K562 (cell line): ENCODE measurements at regions not wholly inside any gene's neighbourhood (a gene's known extent, or its start where the extent isn't known, plus 50 kb on each side); places are given as distances from the start of the nearest gene placed in this dataset.
"Not testable (repeated sequence)": the region's sequence is repeated elsewhere in the genome, so short reads cannot be mapped to it uniquely, and the experiment has no call there.

Experiments
- ATAC-seq: fragments of 200-7000 bp; cut with Tn5 transposase; 3 replicates; pipeline ENCODE4 v1.9.1; 2020; ENCODE audit warnings: moderate library complexity
- BruUV-seq: library from RNA; stranded (reverse); fragments of 400-500 nt; replicated peaks from 2 replicates; lab custom pipeline; 2021; lab: Mats Ljungman, UMichigan
- CTCF ChIA-PET: fragments of 300-600 bp; formaldehyde crosslinking; extraction: SDS; loops from one replicate; lab custom pipeline; 2021; ENCODE audit warnings: low intra/inter-chr PET ratio; lab: Yijun Ruan, JAX
- POLR2A ChIA-PET: fragments of 300-600, 350-650 bp; sonication (Branson Sonifier 250); formaldehyde crosslinking; extraction: SDS; loops from one replicate; lab custom pipeline; 2021; ENCODE audit warnings: antibody characterized with exemption, inconsistent platforms; lab: Yijun Ruan, JAX
- DNase-seq, 4 experiments: peaks; one replicate each; pipeline versions ENCODE4 v3.0.0 to v3.0.0-alpha.2; 2011 to 2018; ENCODE audit warnings: low spot score in 3 of 4, mixed read lengths in 3 of 4; ENCODE audit errors: extremely low read depth in 1 of 4
- FAIRE-seq: peaks from 2 replicates; lab custom pipeline; 2011; peaks lifted over from hg19 to GRCh38; lab: Jason Lieb, UNC
- H2AFZ ChIP-seq: 2 replicates; pipeline ENCODE4 v1.6.0; 2011; ENCODE audit warnings: low read depth, low read length, control low read depth, inconsistent platforms
- H3K27ac ChIP-seq: fragments of 200-600 bp; 3 replicates; pipeline ENCODE4 v1.8.0; 2011; ENCODE audit warnings: low read depth, mild to moderate bottlenecking, control low read depth, inconsistent platforms, low read length, moderate library complexity, mixed read lengths; ENCODE audit errors: extremely low read depth
- H3K27me3 ChIP-seq, 2 experiments: fragments of 300-600 bp in 1 of 2; 2 replicates in 1 of 2; 3 replicates in 1 of 2; pipeline versions ENCODE4 v1.6.0 to v1.8.0; 2011; ENCODE audit warnings: inconsistent platforms in 2 of 2, low read length in 2 of 2, mild to moderate bottlenecking in 1 of 2, mixed read lengths in 1 of 2, moderate library complexity in 1 of 2; ENCODE audit not compliant: control insufficient read depth in 2 of 2, insufficient read depth in 2 of 2
- H3K36me3 ChIP-seq: fragments of 300-600 bp; 3 replicates; pipeline ENCODE4 v1.8.0; 2011; ENCODE audit warnings: mild to moderate bottlenecking, low read length, inconsistent platforms; ENCODE audit not compliant: control insufficient read depth, insufficient read depth
- H3K4me1 ChIP-seq, 2 experiments: fragments of 200-600 bp in 1 of 2; replicated peaks in 1 of 2; 2 replicates in 1 of 2; 3 replicates in 1 of 2; pipeline versions ENCODE4 v1.5.1 to v1.8.0; 2011; ENCODE audit warnings: inconsistent platforms in 2 of 2, low read length in 2 of 2, mild to moderate bottlenecking in 1 of 2, mixed read lengths in 1 of 2, moderate library complexity in 1 of 2; ENCODE audit not compliant: control insufficient read depth in 2 of 2, insufficient read depth in 2 of 2
- H3K4me2 ChIP-seq: 2 replicates; pipeline ENCODE4 v1.6.1; 2011; ENCODE audit warnings: low read length, control low read depth, inconsistent platforms, mixed read lengths; ENCODE audit not compliant: insufficient read depth
- H3K4me3 ChIP-seq: fragments of 200-600 bp; sonication (generic), shearing (Covaris generic); 2 replicates; pipeline ENCODE4 v1.5.1; 2016; ENCODE audit warnings: control low read depth, inconsistent platforms
- H3K79me2 ChIP-seq: fragments of 200-600 bp; 3 replicates; pipeline ENCODE4 v1.8.0; 2011; ENCODE audit warnings: low read length, inconsistent platforms; ENCODE audit not compliant: control insufficient read depth, insufficient read depth
- H3K9ac ChIP-seq, 2 experiments: 2 replicates each; pipeline versions ENCODE4 v1.6.0 to v1.6.1; 2011; ENCODE audit warnings: low read depth in 2 of 2, low read length in 2 of 2, control low read depth in 1 of 2, inconsistent platforms in 1 of 2, mild to moderate bottlenecking in 1 of 2, mixed read lengths in 1 of 2; ENCODE audit not compliant: insufficient read depth in 1 of 2
- H3K9me1 ChIP-seq: one replicate; pipeline ENCODE4 v1.6.0; 2011; ENCODE audit warnings: inconsistent platforms, mild to moderate bottlenecking, low read length, moderate library complexity; ENCODE audit not compliant: control insufficient read depth, insufficient read depth
- H3K9me3 ChIP-seq: replicated peaks from 2 replicates; pipeline ENCODE4 v1.5.1; 2011; ENCODE audit warnings: low read depth, low read length, inconsistent platforms; ENCODE audit not compliant: control insufficient read depth, insufficient read depth
- H4K20me1 ChIP-seq: replicated peaks from 2 replicates; pipeline ENCODE4 v1.6.1; 2011; ENCODE audit warnings: low read length, inconsistent platforms, mixed read lengths; ENCODE audit not compliant: control insufficient read depth, insufficient read depth
- WGBS: fragments of 100-300 bp; shearing (Covaris generic); methylation state at CpG from one replicate; pipeline ENCODE4 v1.1.6; 2016; ENCODE audit warnings: low coverage, mixed read lengths; ENCODE audit not compliant: insufficient coverage; ENCODE audit errors: missing lambda C conversion rate; 5-methylcytosine and 5-hydroxymethylcytosine counted together
- in situ Hi-C: fragments of 300-500 bp; cut with MboI; formaldehyde crosslinking; loops from 4 replicates; pipeline ENCODE4 v1.15.0; 2018; ENCODE audit warnings: inconsistent platforms, mixed read lengths
- intact Hi-C: fragments of 100-400 bp; cut with micrococcal nuclease; formaldehyde crosslinking; loops from 2 replicates; pipeline ENCODE4 v1.14.2; 2022

GRCh38 chr14:105663323-105663722 is 136.9 kb downstream of the TMEM121 start:
- DNase-seq, H3K27me3 ChIP-seq, H3K4me2 ChIP-seq, ATAC-seq, CTCF ChIA-PET, H3K9ac ChIP-seq, H3K36me3 ChIP-seq, H3K4me3 ChIP-seq, H2AFZ ChIP-seq, FAIRE-seq, H3K79me2 ChIP-seq, in situ Hi-C loops, H4K20me1 ChIP-seq, H3K4me1 ChIP-seq, H3K27ac ChIP-seq, POLR2A ChIA-PET, H3K9me1 ChIP-seq, intact Hi-C loops, H3K9me3 ChIP-seq, BruUV-seq: not testable (repeated sequence)
- 6% methylated on average over 7 of the region's 23 CpGs for WGBS

DNA sequence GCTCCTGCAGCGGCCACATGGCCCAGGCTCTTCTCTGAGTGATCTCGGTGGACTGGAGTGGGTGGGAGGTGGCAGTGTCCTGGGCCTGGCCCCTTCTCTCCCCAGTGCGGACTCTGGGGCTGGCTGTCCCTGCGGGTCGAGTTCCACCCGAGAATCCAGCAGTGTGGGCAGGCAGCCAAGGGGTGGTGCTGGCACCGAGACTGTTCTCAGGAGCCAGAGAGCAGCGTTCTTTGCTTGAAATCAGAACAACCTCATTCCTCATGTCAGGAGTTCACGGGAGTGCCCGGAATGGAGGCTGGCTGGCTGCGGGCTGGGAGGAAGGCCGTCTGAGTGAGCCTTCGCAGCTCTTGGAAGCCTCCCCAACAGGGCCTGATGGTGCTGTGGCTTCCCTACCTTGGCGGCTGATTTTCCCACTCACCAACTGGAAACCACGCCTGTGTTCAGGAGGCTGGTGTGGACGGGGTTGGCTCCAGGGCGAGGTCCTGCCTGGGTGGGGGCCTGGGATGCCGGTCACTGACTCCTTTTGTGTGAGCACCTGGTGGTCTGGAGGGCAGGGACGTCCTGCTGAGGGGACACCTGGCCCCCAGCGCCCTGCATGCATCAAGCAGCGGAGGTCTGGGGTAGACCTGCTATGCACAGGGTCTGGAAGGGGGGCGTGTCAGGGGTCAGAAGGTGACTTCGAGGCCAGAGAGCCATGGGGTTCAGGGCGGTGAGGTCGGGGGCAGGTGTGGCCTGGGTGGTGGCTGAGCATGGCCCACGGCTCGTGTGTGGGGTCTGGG is 137.6 kb downstream of the TMEM121 start:
- H3K27ac ChIP-seq, H3K9ac ChIP-seq, H3K9me1 ChIP-seq, POLR2A ChIA-PET, DNase-seq, H4K20me1 ChIP-seq, H3K4me1 ChIP-seq, CTCF ChIA-PET, BruUV-seq, H3K36me3 ChIP-seq, H3K9me3 ChIP-seq, H3K27me3 ChIP-seq, FAIRE-seq, H3K4me2 ChIP-seq, in situ Hi-C loops, H2AFZ ChIP-seq, intact Hi-C loops, H3K4me3 ChIP-seq, H3K79me2 ChIP-seq, ATAC-seq: not testable (repeated sequence)
- 0% methylated on average over 7 of the region's 27 CpGs for WGBS
